RKO (cell line): ENCODE measurements at regions not wholly inside any gene's neighbourhood (a gene's known extent, or its start where the extent isn't known, plus 50 kb on each side); places are given as distances from the start of the nearest gene placed in this dataset.
"Not testable (repeated sequence)": the region's sequence is repeated elsewhere in the genome, so short reads cannot be mapped to it uniquely, and the experiment has no call there.

Experiments used
- DNase-seq: peaks from one replicate; pipeline ENCODE4 v3.0.0-alpha.2; 2016; ENCODE audit warnings: low spot score

DNA sequence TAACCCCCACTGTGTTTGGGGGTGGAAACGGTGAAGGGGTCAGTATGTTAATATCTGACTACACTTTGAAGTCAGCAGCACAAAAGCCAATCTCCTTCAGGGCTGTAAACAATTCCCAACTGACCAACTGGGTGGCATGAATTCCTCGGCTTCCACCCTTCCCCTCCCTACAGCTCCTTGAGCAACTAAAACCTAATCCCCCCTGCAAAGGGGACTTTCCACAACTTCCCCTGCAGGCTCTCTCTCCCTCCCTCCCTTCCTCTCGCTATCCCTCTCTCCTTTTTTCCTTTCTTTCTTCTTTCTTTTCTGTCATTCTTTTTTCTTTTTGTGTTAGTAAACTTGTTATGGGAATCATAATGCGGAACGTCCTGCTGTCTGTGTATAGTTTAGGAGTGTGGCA lies 65.1 kb upstream of the PTCH1 start:
- DNase-seq: no peak

DNA sequence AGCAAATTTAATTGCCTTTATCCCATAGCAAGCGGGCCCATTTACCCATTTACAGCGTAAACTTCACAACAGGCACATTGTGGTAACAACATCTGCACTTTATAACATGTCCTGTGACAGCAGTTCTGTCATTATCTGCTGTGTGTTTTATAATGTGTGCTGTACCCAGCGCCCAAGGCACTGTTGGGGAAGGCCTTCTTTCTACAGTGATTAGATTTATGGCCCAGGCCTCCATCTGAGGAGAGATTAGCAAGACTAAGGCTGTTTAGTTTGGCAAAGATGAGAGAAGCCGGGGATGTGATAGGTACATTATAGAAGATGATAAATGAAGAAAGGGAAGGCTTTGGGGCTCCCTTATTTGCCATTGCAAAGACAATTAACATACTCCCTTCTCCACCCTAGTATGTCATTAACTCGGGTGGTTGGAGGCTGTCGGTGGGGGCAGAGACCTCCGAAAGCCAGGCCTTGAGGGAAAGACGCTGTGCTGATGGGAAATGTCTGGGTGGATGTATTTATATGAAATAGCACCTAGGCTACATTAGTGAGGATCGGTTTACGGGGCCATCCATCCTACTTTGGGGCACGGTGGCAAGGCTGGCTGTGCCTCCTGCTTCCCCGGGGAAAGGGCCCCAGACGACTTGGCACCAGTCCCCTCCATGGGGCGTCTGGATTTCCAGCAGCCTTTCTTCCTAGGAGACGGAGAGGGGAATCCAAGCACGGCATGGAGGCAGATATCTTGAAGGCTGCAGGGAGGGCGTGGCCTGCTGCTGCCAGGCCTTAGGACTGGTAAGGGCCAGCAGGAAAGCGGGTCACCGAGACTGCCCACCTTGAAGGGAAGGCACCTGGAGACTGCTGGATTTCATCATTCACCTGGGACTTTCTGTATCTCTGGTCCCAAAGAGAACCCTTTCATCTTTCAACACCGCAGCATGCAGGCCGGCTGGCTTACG lies 64.3 kb upstream of the PTCH1 start:
- no peak for DNase-seq

DNA sequence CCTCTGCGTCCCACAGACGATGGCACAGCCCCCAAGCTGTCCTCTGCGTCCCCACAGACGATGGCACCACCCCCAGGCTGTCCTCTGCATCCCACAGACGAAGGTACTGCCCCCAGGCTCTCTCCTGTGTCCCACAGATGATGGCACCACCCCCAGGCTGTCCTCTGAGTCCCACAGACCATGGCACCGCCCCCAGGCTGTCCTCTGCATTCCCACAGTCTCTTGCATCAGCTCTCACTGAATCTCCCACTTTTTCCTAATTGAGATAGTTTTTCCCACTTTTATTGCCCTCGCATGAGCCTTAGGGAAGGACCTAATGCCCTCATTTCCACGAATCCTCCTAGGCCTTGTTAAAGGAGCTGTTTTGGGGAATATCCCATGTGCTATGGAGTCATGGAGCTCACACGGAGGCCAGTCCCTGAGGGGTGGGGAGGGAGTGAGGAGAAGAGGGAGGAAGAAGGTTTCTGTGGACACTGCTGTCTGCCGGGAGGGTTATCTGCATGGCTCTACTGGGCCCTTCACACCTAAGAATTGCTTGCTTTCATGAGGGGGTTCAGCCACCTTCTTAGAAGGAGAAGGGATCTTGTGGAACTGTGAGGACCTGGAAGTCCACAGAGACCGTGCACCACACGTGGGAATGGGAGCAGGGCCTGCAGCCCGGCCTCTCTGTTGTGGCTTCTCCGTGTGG lies 58.2 kb upstream of the PTCH1 start:
- no peak for DNase-seq

DNA sequence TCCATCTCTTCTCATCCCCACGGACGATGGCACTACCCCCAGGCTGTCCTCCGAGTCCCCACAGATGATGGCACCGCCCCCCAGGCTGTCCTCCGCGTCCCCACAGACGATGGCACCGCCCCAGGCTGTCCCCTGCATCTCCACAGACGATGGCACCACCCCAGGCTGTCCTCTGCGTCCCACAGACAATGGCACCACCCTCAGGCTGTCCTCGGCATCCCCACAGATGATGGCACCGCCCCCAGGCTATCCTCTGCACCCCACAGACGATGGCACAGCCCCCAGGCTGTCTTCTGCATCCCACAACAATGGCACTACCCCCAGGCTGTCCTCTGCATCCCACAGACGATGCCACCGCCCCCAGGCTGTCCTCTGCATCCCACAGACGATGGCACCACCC lies 57.4 kb upstream of the PTCH1 start:
- DNase-seq: no peak

DNA sequence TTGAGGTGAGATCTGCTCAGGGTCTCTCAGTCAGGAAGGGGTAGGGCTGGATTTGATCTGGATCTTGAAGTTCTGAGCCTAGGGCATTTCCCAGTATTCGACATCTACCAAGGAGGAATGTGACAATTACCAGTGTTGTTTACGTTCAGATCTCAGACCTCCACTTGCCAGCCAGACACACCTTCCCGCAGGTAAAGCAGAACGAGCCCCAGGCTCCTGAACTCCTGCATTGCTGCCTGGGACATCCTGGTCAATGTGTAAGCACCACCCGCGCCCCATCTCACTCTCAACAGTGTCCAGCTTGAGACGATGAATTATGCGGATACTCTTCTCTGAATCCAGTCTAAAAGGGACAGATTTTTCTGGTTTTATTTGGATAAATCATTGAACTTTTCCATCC lies 56.7 kb upstream of the PTCH1 start:
- no peak for DNase-seq

DNA sequence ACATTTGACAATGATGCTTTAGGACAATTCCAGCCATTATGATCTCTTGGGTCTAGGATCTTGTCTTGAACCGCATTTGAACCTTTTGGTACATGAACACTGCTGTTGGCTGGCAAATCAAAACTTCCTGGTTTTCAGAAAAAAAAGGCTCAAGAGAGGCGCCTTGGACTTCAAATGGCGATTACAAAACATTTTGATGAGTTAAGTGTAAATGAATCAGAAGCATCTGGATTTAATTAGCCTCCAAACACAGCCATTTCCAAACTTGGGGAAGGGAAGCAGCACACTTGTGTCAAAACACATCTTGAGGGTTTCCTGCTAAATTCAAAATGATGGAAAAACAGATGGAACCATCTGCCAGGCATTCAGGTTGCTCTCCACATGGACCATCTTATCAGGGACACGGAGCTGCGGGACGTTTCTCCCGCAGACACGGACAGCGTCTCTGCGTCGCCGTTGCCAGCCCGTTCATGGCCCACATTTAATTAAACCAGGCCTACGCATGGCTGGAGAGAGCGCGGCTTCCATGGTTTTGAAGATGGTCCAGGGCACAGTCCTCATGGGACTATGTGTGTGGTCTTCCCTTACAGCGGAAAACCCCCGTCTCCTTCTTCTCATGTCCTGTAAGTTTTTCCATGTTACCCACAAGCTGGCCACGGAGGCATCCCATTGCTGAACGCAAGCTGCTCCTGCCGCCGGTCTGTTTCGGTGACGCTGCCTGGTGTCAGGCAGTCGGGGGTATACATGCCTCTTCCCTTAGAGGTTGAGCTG lies 55.8 kb upstream of the PTCH1 start:
- no peak for DNase-seq

DNA sequence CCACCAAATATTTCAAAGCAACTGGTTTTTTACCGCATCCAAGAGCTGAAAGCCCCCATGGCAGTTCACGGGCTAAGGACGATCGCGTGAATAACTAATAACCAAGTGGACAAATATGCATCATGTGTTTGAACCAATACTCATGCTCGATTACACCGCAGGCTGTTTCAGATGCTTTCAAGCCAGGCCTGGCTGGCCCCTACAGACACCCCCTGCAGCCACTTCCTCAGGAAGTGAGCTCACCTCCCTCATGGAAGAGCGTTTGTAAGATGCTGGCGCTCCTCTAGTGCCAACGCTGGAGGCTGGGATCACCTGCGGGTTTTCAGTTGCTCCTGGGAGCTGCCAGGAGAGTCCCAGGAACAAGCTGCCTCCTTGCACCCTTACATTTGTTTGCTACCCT lies 53.9 kb upstream of the PTCH1 start:
- DNase-seq: no peak

DNA sequence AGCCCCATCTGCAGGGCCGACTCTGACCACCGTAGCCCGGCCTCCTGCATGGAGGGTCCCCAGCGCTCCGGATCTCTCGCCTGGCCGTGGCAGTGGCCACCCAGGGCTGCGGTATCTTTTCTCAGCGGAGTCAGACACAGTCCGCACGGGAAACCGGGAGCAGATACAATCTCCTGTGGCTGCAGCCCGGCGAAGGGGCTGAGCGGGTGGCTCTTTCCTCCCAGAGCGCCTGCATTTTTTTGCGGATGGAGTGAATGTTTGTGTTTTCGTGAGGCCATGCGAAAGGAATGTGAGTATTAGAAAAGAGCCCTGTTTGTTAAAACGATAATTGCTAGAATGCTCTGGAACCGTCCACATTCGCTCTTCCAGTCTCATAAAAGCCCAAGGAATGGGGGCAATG lies 53.4 kb upstream of the PTCH1 start:
- no peak for DNase-seq

DNA sequence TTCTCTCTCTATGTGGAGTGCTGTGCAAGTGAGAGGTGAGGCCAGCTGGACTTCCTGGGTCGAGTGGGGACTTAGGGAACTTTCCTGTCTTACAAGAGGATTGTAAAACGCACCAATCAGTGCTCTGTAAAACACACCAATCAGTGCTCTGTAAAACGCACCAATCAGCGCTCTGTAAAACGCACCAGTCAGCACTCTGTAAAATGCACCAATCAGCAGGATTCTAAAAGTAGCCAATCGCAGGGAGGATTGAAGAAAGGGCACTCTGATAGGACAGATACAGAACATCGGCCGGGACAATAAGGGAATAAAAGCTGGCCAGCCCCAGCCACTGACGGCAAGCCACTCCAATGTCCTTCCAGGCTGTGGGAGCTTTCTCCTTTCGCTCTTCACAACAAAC lies 52.0 kb upstream of the PTCH1 start:
- not testable (repeated sequence) for DNase-seq
